OCI-LY7 (cell line): ENCODE measurements at regions not wholly inside any gene's neighbourhood (a gene's known extent, or its start where the extent isn't known, plus 50 kb on each side); places are given as distances from the start of the nearest gene placed in this dataset.
"Not testable (repeated sequence)": the region's sequence is repeated elsewhere in the genome, so short reads cannot be mapped to it uniquely, and the experiment has no call there.

ENCODE experiments used
- BruUV-seq: library from RNA; stranded (reverse); fragments of 400-500 nt; replicated peaks from 2 replicates; lab custom pipeline; 2021; lab: Mats Ljungman, UMichigan
- CTCF ChIA-PET: fragments of 300-600 bp; sonication (Branson Sonifier 250); formaldehyde crosslinking; loops from one replicate; lab custom pipeline; 2022; ENCODE audit warnings: antibody characterized with exemption; ENCODE audit not compliant: unreplicated experiment; lab: Charles Lee
- POLR2A ChIA-PET: fragments of 300-600 bp; sonication (Branson Sonifier 250); formaldehyde crosslinking; loops from one replicate; lab custom pipeline; 2022; ENCODE audit warnings: antibody characterized with exemption; lab: Charles Lee
- DNase-seq: peaks from one replicate; pipeline ENCODE4 v3.0.0-alpha.2; 2015; ENCODE audit warnings: low spot score
- H2AFZ ChIP-seq: fragments of 200-600 bp; sonication (generic), shearing (Covaris generic); 2 replicates; pipeline ENCODE4 v1.6.1; 2014; ENCODE audit warnings: mild to moderate bottlenecking, antibody characterized with exemption, low read length, moderate library complexity
- H3K27ac ChIP-seq: fragments of 200-600 bp; sonication (generic); 2 replicates; pipeline ENCODE4 v1.5.1; 2014; ENCODE audit warnings: mixed run types, low read depth, mild to moderate bottlenecking, moderate library complexity, low read length, inconsistent platforms; ENCODE audit not compliant: poor library complexity, severe bottlenecking
- H3K36me3 ChIP-seq: fragments of 200-600 bp; sonication (generic); 2 replicates; pipeline ENCODE4 v1.6.1; 2014; ENCODE audit warnings: mild to moderate bottlenecking, antibody characterized with exemption, low read length, moderate library complexity, mixed read lengths; ENCODE audit not compliant: insufficient read depth
- H3K4me1 ChIP-seq: fragments of 200-600 bp; sonication (generic); 2 replicates; pipeline ENCODE4 v1.5.1; 2014; ENCODE audit warnings: mild to moderate bottlenecking, low read length; ENCODE audit not compliant: insufficient read depth, poor library complexity, severe bottlenecking
- H3K4me2 ChIP-seq: fragments of 200-600 bp; sonication (generic); 2 replicates; pipeline ENCODE4 v1.6.1; 2014; ENCODE audit warnings: mild to moderate bottlenecking, low read length
- H3K4me3 ChIP-seq: fragments of 200-600 bp; sonication (generic); 2 replicates; pipeline ENCODE4 v1.5.1; 2014; ENCODE audit warnings: mild to moderate bottlenecking, low read depth, low read length; ENCODE audit not compliant: poor library complexity, severe bottlenecking
- H3K79me2 ChIP-seq: fragments of 200-600 bp; sonication (generic); 2 replicates; pipeline ENCODE4 v1.6.1; 2016; ENCODE audit warnings: low read depth, mild to moderate bottlenecking, low read length, moderate library complexity, mixed read lengths; ENCODE audit not compliant: insufficient read depth
- H3K9me2 ChIP-seq: fragments of 200-600 bp; sonication (generic); 2 replicates; pipeline ENCODE4 v1.6.1; 2016; ENCODE audit warnings: mild to moderate bottlenecking, low read length, mixed read lengths; ENCODE audit not compliant: insufficient read depth
- H3K9me3 ChIP-seq: fragments of 200-600 bp; sonication (generic); 2 replicates; pipeline ENCODE4 v1.6.1; 2014; ENCODE audit warnings: mild to moderate bottlenecking, mixed run types, low read length, mixed read lengths
- H4K20me1 ChIP-seq: fragments of 200-600 bp; sonication (generic); 2 replicates; pipeline ENCODE4 v1.6.1; 2014; ENCODE audit warnings: mild to moderate bottlenecking, antibody characterized with exemption, low read length, moderate library complexity, mixed read lengths; ENCODE audit not compliant: insufficient read depth
- EZH2phosphoT487 ChIP-seq: fragments of 200-600 bp; sonication (generic); IDR thresholded peaks from 2 replicates; pipeline ENCODE4 v1.6.1; 2018; ENCODE audit warnings: low read depth, borderline replicate concordance, mild to moderate bottlenecking, mixed run types, antibody characterized with exemption, low read length, moderate library complexity, mixed read lengths
- intact Hi-C: fragments of 100-400 bp; cut with micrococcal nuclease; formaldehyde crosslinking; loops from one replicate; pipeline ENCODE4 v1.10.0; 2022; ENCODE audit not compliant: unreplicated experiment
- TF ChIP-seq, protein P1 (sequence below): fragments of 200-600 bp; sonication (generic); conservative IDR thresholded peaks from 2 replicates; pipeline ENCODE4 v1.5.1; 2014; ENCODE audit warnings: mild to moderate bottlenecking, antibody characterized with exemption, low read length, moderate library complexity, mixed read lengths

DNA sequence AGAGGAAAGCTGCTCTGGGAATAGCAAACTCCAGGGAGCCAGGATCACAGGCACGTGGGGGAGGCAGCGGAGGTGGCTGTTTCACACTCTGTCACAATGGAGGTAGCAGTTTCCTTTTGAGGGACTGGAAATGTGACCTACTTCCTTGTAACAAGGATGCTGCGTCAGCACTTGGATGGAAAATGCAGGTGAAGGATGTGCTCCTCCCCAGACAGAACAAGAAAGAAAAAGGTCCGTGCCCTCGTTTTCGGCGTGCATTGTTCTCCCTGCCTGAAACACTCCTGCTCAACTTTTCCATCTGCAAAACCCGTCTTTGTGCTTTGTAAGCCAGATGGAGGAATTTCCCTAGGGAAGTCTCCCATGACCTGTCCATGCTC is 55.1 kb upstream of the SH3PXD2B start:
- H3K79me2 ChIP-seq, result no peaks in the 10 kb centered on the region
- TF ChIP-seq, protein P1, sequence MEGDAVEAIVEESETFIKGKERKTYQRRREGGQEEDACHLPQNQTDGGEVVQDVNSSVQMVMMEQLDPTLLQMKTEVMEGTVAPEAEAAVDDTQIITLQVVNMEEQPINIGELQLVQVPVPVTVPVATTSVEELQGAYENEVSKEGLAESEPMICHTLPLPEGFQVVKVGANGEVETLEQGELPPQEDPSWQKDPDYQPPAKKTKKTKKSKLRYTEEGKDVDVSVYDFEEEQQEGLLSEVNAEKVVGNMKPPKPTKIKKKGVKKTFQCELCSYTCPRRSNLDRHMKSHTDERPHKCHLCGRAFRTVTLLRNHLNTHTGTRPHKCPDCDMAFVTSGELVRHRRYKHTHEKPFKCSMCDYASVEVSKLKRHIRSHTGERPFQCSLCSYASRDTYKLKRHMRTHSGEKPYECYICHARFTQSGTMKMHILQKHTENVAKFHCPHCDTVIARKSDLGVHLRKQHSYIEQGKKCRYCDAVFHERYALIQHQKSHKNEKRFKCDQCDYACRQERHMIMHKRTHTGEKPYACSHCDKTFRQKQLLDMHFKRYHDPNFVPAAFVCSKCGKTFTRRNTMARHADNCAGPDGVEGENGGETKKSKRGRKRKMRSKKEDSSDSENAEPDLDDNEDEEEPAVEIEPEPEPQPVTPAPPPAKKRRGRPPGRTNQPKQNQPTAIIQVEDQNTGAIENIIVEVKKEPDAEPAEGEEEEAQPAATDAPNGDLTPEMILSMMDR, result no peak
- H3K27ac ChIP-seq, result no peak overlapping the region
- intact Hi-C loops, result no loop called here
- H4K20me1 ChIP-seq, result no peaks in the 10 kb centered on the region
- H3K4me2 ChIP-seq, result no peak overlapping the region
- no peaks in the 10 kb centered on the region for H3K9me2 ChIP-seq
- POLR2A ChIA-PET, result interaction anchor here (0.6 kb wide), 1 partner anchor 975 kb away, joined by 7 read pairs; no protein-coding TSS in a partner anchor
- H3K9me3 ChIP-seq, result peaks cover 13% of the 10 kb centered on the region
- CTCF ChIA-PET, result interaction anchor here (1.2 kb wide), 1 partner anchor 16 kb away, joined by 3 read pairs; no protein-coding TSS in a partner anchor
- no peaks in the 10 kb centered on the region for H3K36me3 ChIP-seq
- H2AFZ ChIP-seq, result no peak overlapping the region
- no peak overlapping the region for H3K4me3 ChIP-seq
- DNase-seq, result no peak
- H3K4me1 ChIP-seq, result no peaks in the 10 kb centered on the region
- no TSS peak for BruUV-seq

DNA sequence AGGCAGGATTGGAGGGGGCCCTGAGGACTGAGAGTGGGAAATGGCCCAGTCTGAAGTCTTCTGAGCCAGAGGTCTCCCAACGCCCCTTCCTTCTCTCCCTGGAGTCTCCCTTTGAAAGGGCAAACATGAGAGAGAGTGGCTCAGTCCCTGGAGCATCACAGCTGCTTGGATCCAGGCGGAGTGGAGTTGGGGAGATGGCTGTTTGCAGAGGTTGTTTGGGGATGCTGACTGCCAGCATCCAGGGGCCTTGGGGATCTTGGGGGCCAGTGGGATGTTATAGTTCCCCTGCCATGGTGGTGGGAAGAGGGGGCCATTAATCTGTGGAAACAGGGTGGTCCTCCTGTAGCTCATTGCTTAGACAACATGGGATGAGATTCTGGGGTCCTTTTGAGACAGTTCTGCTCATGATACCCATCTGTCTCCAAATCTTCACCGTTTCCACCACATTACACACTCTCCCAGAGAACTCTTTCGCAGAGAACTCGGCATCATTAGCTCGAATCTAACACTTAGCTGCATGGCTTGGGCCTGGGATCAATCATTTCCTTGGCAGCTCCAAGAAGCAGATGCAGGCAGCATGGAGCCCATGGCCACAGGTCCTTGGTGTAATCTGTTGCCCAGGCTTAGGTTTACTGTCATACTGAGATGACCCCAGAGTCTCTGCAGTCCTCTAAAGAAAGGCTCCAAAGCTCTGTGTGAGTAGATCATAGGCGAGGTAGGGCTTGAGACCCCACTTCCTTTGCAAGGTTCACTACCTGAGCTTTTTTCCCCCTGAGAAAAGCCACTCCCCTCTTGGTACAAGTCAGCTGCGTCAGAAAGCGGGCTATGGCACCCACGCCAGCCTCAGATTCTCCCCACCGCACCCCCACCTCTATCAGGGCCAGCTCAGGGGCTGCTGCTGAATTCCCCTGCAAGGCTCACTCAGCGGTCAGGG is 54.4 kb upstream of the SH3PXD2B start:
- Histone ChIP-seq H3K4me3 (no peak overlapping the region), H3K79me2 (no peaks in the 10 kb centered on the region), H2AFZ (no peak overlapping the region), H3K36me3 (no peaks in the 10 kb centered on the region), H3K9me2 (no peaks in the 10 kb centered on the region), H3K27ac (no peak overlapping the region), H4K20me1 (no peaks in the 10 kb centered on the region), H3K4me1 (no peaks in the 10 kb centered on the region), H3K4me2 (no peak overlapping the region), H3K9me3 (peaks cover 13% of the 10 kb centered on the region)
- CTCF ChIA-PET, result interaction anchor here (1.2 kb wide), 1 partner anchor 16 kb away, joined by 3 read pairs; no protein-coding TSS in a partner anchor
- POLR2A ChIA-PET, result interaction anchor here (0.6 kb wide), 2 partner anchors 32 to 975 kb away, joined by 5 to 7 read pairs; no protein-coding TSS in a partner anchor
- TF ChIP-seq, protein P1, result no peak
- no peak for TF ChIP-seq EZH2phosphoT487
- intact Hi-C loops, result no loop called here
- no TSS peak for BruUV-seq
- DNase-seq, result no peak

- BruUV-seq, result not testable (repeated sequence)
Observed at GRCh38 chr5:172507485-172507884, 53.2 kb upstream of the SH3PXD2B start.

More at GRCh38 chr5:172507485-172507884, 53.2 kb upstream of the SH3PXD2B start:
- H3K4me2 ChIP-seq, CTCF ChIA-PET, H4K20me1 ChIP-seq, H2AFZ ChIP-seq, H3K36me3 ChIP-seq, H3K27ac ChIP-seq, intact Hi-C loops, H3K79me2 ChIP-seq, H3K4me3 ChIP-seq, H3K4me1 ChIP-seq, POLR2A ChIA-PET, DNase-seq, H3K9me2 ChIP-seq: not testable (repeated sequence)
- H3K9me3 ChIP-seq, result peaks cover 13% of the 10 kb centered on the region
